GM12878 (cell line): ENCODE measurements at regions not wholly inside any gene's neighbourhood (a gene's known extent, or its start where the extent isn't known, plus 50 kb on each side); places are given as distances from the start of the nearest gene placed in this dataset.

Source experiments
- ATAC-seq: fragments of 200-7000 bp; cut with Tn5 transposase; 3 replicates; pipeline ENCODE4 v1.9.1; 2020; ENCODE audit warnings: mild to moderate bottlenecking, moderate library complexity
- BruUV-seq: library from RNA; stranded (reverse); fragments of 400-500 nt; replicated peaks from 2 replicates; lab custom pipeline; 2021; lab: Mats Ljungman, UMichigan
- CTCF ChIA-PET: fragments of 300-600 bp; sonication (Branson Sonifier 250); formaldehyde crosslinking; extraction: SDS; loops from one replicate; lab custom pipeline; 2021; ENCODE audit warnings: inconsistent platforms; lab: Yijun Ruan, JAX
- POLR2A ChIA-PET: fragments of 350-600 bp; formaldehyde crosslinking; extraction: SDS; loops from one replicate; lab custom pipeline; 2021; ENCODE audit warnings: inconsistent platforms; lab: Charles Lee
- RAD21 ChIA-PET: fragments of 300-600 bp; sonication (Branson Sonifier 250); formaldehyde crosslinking; loops from one replicate; lab custom pipeline; 2023; ENCODE audit warnings: antibody characterized with exemption; ENCODE audit not compliant: unreplicated experiment; lab: Charles Lee
- SMC1A ChIA-PET: fragments of 300-600 bp; sonication (Branson Sonifier 250); formaldehyde crosslinking; loops from one replicate; lab custom pipeline; 2023; ENCODE audit not compliant: unreplicated experiment, uncharacterized antibody; lab: Charles Lee
- DNase-seq: peaks from one replicate; pipeline ENCODE4 v3.0.0-alpha.2; 2011; ENCODE audit warnings: low read depth, low spot score
- FAIRE-seq: peaks from 3 replicates; lab custom pipeline; 2011; peaks lifted over from hg19 to GRCh38; lab: Jason Lieb, UNC
- H2AFZ ChIP-seq: 2 replicates; pipeline ENCODE4 v1.6.0; 2011; ENCODE audit warnings: low read depth, low read length, control low read depth; ENCODE audit not compliant: control insufficient read depth
- H3K27ac ChIP-seq: 2 replicates; pipeline ENCODE4 v1.5.1; 2011; ENCODE audit warnings: control low read depth; ENCODE audit not compliant: control insufficient read depth, insufficient read depth
- H3K27me3 ChIP-seq, 2 experiments: replicated peaks in 1 of 2; 2 replicates each; pipeline versions ENCODE4 v1.6.0 to v1.6.1; 2011; ENCODE audit warnings: low read length in 1 of 2; ENCODE audit not compliant: control insufficient read depth in 2 of 2, insufficient read depth in 2 of 2
- H3K36me3 ChIP-seq, 2 experiments: 2 replicates each; pipeline ENCODE4 v1.5.1; 2011; ENCODE audit warnings: low read length in 1 of 2; ENCODE audit not compliant: control insufficient read depth in 2 of 2, insufficient read depth in 2 of 2
- H3K4me1 ChIP-seq: 2 replicates; pipeline ENCODE4 v1.6.1; 2011; ENCODE audit warnings: mild to moderate bottlenecking, low read length, moderate library complexity, mixed read lengths; ENCODE audit not compliant: control insufficient read depth, insufficient read depth
- H3K4me2 ChIP-seq: 2 replicates; pipeline ENCODE4 v1.6.0; 2011; ENCODE audit warnings: control low read depth; ENCODE audit not compliant: control insufficient read depth, insufficient read depth
- H3K4me3 ChIP-seq: fragments of 200-600 bp; sonication (generic); 2 replicates; pipeline ENCODE4 v1.5.1; 2016
- H3K79me2 ChIP-seq: 2 replicates; pipeline ENCODE4 v1.6.0; 2011; ENCODE audit warnings: low read length; ENCODE audit not compliant: control insufficient read depth, insufficient read depth
- H3K9ac ChIP-seq: 2 replicates; pipeline ENCODE4 v1.8.0; 2011; ENCODE audit warnings: low read length, control low read depth, mixed read lengths; ENCODE audit not compliant: control insufficient read depth, insufficient read depth
- H3K9me3 ChIP-seq: replicated peaks from 3 replicates; pipeline ENCODE4 v1.5.1; 2011; ENCODE audit warnings: mild to moderate bottlenecking, low read length; ENCODE audit not compliant: control insufficient read depth, insufficient read depth
- H4K20me1 ChIP-seq: 2 replicates; pipeline ENCODE4 v1.6.0; 2011; ENCODE audit not compliant: control insufficient read depth, insufficient read depth
- ASH2L ChIP-seq: fragments of 300-600, 200-600 bp; sonication (generic); IDR thresholded peaks from 2 replicates; pipeline ENCODE4 v1.6.1; 2017; ENCODE audit warnings: low read depth, mild to moderate bottlenecking, borderline replicate concordance
- EED ChIP-seq: sonication (generic); IDR thresholded peaks from 2 replicates; pipeline ENCODE4 v1.6.1; 2016; ENCODE audit warnings: antibody characterized with exemption, low read depth
- EGR1 ChIP-seq, 2 experiments: IDR thresholded peaks; 1 replicate in 1 of 2; 2 replicates in 1 of 2; pipeline ENCODE4 v1.6.1; 2011 to 2012; ENCODE audit warnings: low read depth in 2 of 2, low read length in 2 of 2, borderline replicate concordance in 1 of 2, mild to moderate bottlenecking in 1 of 2, moderate library complexity in 1 of 2
- IRF4 ChIP-seq: IDR thresholded peaks from 2 replicates; pipeline ENCODE4 v1.6.1; 2011; ENCODE audit warnings: low read depth, low read length
- MEF2A ChIP-seq: IDR thresholded peaks from 2 replicates; pipeline ENCODE4 v1.6.1; 2011; ENCODE audit warnings: low read depth, mild to moderate bottlenecking, low read length, moderate library complexity; ENCODE audit not compliant: insufficient read depth
- NR2C2 ChIP-seq: IDR thresholded peaks from 2 replicates; pipeline ENCODE4 v1.6.1; 2011; ENCODE audit warnings: borderline replicate concordance, low read depth; ENCODE audit not compliant: control insufficient read depth, insufficient read length
- PAX5 ChIP-seq: IDR thresholded peaks from 2 replicates; pipeline ENCODE4 v1.6.1; 2011; ENCODE audit warnings: low read depth, low read length, borderline replicate concordance
- PML ChIP-seq: IDR thresholded peaks from 2 replicates; pipeline ENCODE4 v1.6.1; 2012; ENCODE audit warnings: low read length, inconsistent platforms
- SMARCA5 ChIP-seq: fragments of 450-650 bp; IDR thresholded peaks from 2 replicates; pipeline ENCODE4 v1.6.1; 2017; ENCODE audit warnings: mild to moderate bottlenecking
- TCF12 ChIP-seq: IDR thresholded peaks from 2 replicates; pipeline ENCODE4 v1.6.1; 2011; ENCODE audit warnings: low read depth, mild to moderate bottlenecking, low read length
- ZNF217 ChIP-seq: fragments of 450-650 bp; IDR thresholded peaks from 2 replicates; pipeline ENCODE4 v1.6.1; 2017; ENCODE audit warnings: antibody characterized with exemption, mild to moderate bottlenecking
- WGBS: methylation state at CpG from one replicate; pipeline ENCODE4 v1.1.6; 2016; ENCODE audit warnings: low lambda C conversion rate; ENCODE audit not compliant: insufficient replicate concordance, insufficient coverage; ENCODE audit errors: missing lambda C conversion rate; 5-methylcytosine and 5-hydroxymethylcytosine counted together
- in situ Hi-C: fragments of 300-500 bp; cut with MboI; formaldehyde crosslinking; loops from 9 replicates; pipeline ENCODE4 v1.14.3; 2018; ENCODE audit warnings: mixed read lengths
- intact Hi-C: fragments of 100-400 bp; cut with micrococcal nuclease; formaldehyde crosslinking; loops from one replicate; pipeline ENCODE4 v1.14.2; 2022; ENCODE audit not compliant: unreplicated experiment
- TF ChIP-seq, protein P1 (sequence below): fragments of 450-650 bp; IDR thresholded peaks from 2 replicates; pipeline ENCODE4 v1.6.1; 2016; ENCODE audit warnings: mild to moderate bottlenecking
- TF ChIP-seq, protein P2 (sequence below): IDR thresholded peaks from 2 replicates; pipeline ENCODE4 v1.6.1; 2012; ENCODE audit warnings: low read length, inconsistent platforms

DNA sequence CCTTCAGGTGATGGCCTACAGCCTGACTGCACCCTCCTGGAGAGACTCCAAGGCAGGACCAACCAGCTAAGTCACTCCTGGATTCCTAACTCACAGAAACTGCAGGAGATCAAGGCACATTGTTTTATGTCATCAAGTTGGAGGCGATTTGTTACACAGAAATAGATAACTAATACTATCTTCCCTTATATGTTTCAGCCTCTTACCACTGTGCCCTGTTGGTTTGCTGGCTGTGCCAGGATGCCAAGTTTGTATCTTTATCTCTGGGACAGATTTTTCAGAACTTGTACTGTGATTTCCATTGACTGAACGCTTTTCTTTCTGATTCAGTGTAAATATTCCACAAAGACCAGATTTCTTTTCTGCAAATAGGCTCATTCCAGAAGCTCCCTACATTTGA lies 76.2 kb upstream of the OPCML start:
- intact Hi-C loops: no loop called here
- SMC1A ChIA-PET: no interaction called here
- ATAC-seq: no peak

More for the DNA sequence above, 76.2 kb upstream of the OPCML start:
- in situ Hi-C loops: no loop called here
- TF ChIP-seq SMARCA5: no peak
- no peak for TF ChIP-seq TCF12
- TF ChIP-seq, protein P1, sequence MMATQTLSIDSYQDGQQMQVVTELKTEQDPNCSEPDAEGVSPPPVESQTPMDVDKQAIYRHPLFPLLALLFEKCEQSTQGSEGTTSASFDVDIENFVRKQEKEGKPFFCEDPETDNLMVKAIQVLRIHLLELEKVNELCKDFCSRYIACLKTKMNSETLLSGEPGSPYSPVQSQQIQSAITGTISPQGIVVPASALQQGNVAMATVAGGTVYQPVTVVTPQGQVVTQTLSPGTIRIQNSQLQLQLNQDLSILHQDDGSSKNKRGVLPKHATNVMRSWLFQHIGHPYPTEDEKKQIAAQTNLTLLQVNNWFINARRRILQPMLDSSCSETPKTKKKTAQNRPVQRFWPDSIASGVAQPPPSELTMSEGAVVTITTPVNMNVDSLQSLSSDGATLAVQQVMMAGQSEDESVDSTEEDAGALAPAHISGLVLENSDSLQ: no peak
- no peak for TF ChIP-seq ZNF217
- no peak for TF ChIP-seq NR2C2
- no peak for TF ChIP-seq ASH2L
- TF ChIP-seq, protein P2, sequence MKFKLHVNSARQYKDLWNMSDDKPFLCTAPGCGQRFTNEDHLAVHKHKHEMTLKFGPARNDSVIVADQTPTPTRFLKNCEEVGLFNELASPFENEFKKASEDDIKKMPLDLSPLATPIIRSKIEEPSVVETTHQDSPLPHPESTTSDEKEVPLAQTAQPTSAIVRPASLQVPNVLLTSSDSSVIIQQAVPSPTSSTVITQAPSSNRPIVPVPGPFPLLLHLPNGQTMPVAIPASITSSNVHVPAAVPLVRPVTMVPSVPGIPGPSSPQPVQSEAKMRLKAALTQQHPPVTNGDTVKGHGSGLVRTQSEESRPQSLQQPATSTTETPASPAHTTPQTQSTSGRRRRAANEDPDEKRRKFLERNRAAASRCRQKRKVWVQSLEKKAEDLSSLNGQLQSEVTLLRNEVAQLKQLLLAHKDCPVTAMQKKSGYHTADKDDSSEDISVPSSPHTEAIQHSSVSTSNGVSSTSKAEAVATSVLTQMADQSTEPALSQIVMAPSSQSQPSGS: no peak
- no peak for TF ChIP-seq MEF2A
- no peak for TF ChIP-seq EED
- no peak for TF ChIP-seq EGR1 (IDR thresholded peaks at IDR 0.05; ENCODE audit: borderline replicate concordance in 1 of 2, low read depth in 2 of 2, low read length in 2 of 2)
- TF ChIP-seq PAX5: no peak
- TF ChIP-seq PML: no peak
- TF ChIP-seq IRF4: no peak
- H3K4me1 ChIP-seq: no peaks in the 10 kb centered on the region
- WGBS: 0% methylated on average over 2 of the region's 2 CpGs
- RAD21 ChIA-PET: no interaction called here
- no peaks in the 10 kb centered on the region for H3K36me3 ChIP-seq
- no peaks in the 10 kb centered on the region for H3K27me3 ChIP-seq
- no peak overlapping the region for H2AFZ ChIP-seq
- no peak overlapping the region for H3K4me3 ChIP-seq
- no peaks in the 10 kb centered on the region; the same call in 2 of the 3 replicates for H3K9me3 ChIP-seq
- no peak overlapping the region for H3K4me2 ChIP-seq
- H3K79me2 ChIP-seq: no peaks in the 10 kb centered on the region
- BruUV-seq: no TSS peak
- H4K20me1 ChIP-seq: no peaks in the 10 kb centered on the region
- no peak for DNase-seq
- H3K27ac ChIP-seq: no peak overlapping the region
- POLR2A ChIA-PET: no interaction called here
- FAIRE-seq: no peak
- CTCF ChIA-PET: no interaction called here
- H3K9ac ChIP-seq: no peak overlapping the region
